ENCODE measurements at regions not wholly inside any gene's neighbourhood (a gene's known extent, or its start where the extent isn't known, plus 50 kb on each side); places are given as distances from the start of the nearest gene placed in this dataset.
"Not testable (repeated sequence)": the region's sequence is repeated elsewhere in the genome, so short reads cannot be mapped to it uniquely, and the experiment has no call there.

- no peak for DNase-seq
Measured at GRCh38 chr20:50433001-50433761, 77.0 kb upstream of the PTPN1 start.

DNA sequence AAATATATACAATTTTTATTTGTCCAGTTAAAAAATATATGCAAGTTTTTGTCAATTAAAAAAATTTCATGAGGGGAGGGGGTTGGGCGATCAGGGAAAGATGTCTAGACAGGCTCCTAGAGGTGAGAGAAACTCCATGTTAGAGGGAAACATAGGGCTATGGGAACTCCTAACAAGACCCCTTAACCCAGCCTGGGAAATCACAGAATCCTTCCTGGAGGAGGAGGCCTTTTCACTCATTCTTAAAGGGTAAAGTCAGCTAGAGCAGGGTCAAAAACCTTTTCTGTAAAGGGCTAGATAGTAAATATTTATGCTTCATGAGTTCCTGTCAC is 75.9 kb upstream of the PTPN1 start:
- DNase-seq: no peak

- no peak for DNase-seq
Measured at GRCh38 chr20:50434653-50435396, 75.4 kb upstream of the PTPN1 start.

DNA sequence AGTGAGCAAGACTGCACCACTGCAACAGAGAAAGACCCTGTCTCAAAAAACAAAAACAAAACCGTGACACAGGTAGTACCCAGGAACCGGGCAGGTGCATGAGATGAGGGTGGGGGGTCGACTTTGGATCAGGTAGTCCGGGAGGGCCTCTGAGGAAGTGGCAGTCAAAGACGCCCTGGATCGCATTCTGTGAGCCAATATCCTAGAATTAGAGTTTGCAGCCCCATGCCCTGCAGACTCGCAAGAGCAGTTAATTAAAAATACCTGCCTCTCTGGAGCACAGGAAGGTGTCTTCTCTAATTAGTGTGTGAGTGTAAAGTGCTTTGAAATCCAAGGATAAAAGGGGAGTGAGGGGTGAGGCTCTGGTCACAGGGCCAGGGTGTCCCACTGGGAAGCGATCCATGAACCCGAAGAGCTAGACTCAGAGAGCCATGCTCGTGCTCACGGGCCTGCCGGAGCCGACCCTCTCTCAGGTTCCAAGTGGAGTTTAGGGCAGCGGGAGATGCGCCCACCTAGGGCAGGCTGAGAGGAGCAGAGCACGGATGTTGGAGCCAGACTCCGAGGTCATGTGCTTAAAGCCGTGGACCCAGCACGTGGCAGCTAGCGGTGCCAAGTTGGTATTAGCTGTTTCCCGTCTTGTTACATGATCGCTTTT is 74.7 kb upstream of the PTPN1 start:
- DNase-seq: no peak

DNA sequence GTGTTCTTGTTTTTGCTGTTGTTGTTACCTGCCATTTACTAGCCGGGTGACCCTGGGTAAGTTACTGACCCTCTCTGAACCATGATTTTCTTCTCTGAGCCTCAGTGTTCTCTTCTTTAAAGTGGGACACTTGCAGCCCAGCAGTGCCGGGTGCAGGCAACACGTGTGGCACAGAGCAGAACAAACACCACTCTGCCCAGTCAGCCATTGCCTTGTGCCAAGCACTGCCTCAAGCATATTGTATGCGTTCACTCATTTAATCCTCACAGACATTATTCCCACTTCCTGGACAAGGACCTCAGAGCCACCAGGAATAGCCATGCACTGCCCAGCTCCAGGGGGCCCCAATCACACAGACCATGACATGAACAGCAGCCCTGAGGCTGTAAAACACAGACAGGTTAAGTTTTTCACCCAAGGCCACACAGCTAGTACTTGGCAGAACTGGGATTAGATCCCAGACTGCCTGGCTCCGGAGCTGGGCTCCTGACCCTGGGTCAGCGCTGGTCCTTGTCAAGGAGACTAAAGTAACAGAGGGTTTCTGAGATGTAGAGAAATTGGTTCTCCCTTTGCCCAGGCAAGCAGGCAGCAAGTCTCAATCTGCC is 74.0 kb upstream of the PTPN1 start:
- DNase-seq: no peak

- DNase-seq: no peak
Measured at GRCh38 chr20:50436696-50437095, 73.5 kb upstream of the PTPN1 start.

GRCh38 chr20:50438986-50439407 is 71.2 kb upstream of the PTPN1 start:
- no peak for DNase-seq

- no peak for DNase-seq
Measured at GRCh38 chr20:50439539-50440453, 70.4 kb upstream of the PTPN1 start.

GRCh38 chr20:50442512-50442911 is 67.7 kb upstream of the PTPN1 start:
- no peak for DNase-seq

- peak in 1 of 2 experiments; percentile 12 for DNase-seq
Measured at GRCh38 chr20:50445354-50446151, 64.6 kb upstream of the PTPN1 start.

GRCh38 chr20:50446351-50447101 is 63.7 kb upstream of the PTPN1 start:
- no peak for DNase-seq

DNA sequence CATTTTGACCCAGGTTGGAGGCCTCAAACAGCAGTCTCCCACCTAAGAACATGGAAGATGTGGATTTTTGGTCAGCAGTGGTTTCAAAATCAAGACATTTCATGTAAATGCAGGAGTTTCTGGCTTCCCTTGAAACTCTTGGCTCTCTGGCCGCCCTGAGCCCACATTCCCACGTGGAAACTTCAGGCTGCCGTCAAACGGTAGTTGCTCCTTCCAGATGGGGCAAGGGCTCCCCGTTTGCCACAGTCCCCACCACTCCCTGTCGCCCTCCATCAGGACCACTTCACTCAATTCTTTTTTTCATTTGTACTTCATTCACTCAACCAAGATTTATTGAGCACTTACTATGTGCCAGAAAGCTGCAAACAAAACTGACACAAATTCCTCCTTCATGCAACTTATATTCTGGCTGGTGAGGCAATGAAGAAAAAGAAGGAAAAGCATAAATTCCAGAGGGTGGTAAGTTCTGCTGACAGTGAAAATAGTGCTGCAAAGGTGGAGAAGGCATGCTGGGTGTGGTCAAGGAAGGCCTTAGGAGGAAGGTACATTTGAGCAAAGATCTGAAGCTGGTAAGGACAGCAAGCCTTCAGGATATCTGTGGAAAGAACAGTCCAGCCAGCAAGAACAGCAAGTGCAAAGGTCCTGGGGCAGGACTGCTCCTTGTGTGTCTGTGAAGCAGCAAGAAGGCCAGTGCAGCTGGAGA is 62.9 kb upstream of the PTPN1 start:
- DNase-seq: no peak

DNA sequence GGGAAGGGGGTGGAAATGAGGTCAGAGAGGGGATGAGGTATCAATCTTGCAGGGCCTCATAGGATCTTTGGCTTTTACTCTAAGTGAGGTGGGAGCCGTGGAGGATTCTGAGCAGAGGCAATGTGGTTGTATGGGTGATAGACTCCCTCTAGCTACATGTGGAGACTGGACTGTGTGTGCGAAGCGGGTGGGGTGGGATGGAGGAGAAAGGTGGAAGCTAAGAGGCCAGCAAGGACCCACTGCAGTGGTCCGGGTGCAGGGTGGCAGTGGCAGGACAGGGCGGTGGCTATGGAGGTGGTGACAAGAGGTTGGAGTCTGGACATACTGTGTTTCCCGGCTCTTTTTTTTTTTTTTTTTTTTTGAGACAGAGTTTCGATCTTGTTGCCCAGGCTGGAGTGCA is 62.4 kb upstream of the PTPN1 start:
- DNase-seq: no peak

GRCh38 chr20:50448625-50449403 is 61.4 kb upstream of the PTPN1 start:
- DNase-seq: not testable (repeated sequence)

GRCh38 chr20:50449738-50450492 is 60.3 kb upstream of the PTPN1 start:
- no peak for DNase-seq

DNA sequence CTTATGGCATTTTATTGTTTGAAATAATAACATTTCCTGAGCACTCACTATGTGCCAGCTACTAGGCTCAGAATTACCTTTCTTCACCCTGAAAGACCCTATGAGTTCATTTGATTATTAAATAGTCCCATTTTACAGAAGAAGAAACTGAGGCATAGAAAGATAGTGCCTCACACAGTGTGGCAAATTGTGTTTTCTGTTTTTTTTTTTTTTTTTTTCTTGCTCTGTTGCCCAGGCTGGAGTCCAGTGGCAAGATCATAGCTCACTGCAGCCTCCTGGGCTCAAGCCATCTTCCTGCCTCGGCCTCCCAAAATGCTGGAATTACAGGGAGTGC is 59.7 kb upstream of the PTPN1 start:
- DNase-seq: no peak

DNA sequence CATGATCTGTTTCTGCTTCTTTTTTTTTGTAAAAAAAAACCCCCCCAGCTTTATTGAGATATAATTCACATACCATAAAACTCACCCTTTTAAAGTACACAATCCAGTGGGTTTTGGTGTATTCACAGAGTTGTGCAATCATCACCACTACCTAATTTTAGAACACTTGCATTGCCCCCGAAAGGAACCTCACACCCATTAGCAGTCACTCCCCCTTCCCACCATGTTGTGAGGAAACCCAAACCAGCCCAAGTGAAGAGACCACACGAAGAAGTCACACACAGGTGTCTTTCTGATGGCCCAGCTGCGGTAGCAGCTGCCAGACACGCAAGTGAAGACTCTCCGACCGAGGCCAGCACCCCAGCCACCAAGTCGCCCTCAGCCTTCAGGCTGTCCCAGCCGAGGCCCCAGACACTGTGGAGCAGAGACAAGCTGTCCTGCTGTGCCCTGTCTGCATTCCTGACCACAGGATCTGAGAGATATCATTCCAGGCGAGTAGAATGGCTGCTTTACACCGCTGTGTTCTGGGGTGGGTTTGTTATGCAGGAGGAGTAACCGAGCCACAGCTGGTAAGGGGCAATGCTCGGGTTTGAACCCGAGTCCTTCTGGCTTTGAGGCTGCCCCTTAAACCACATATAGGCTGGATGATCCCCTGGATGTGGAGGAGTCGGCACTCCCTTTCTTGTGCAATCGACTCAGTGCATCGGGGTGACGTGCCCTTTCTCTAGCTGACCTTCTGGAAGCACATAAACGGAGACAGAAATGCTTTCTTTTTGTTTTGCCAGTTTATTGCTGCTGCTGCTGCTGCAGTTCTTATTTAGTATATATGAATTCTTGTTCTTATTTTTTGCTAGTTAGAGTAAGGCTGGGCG is 59.1 kb upstream of the PTPN1 start:
- no peak for DNase-seq

Measured in NCI-H2081 (cell line).